HEK293 (cell line): ENCODE measurements at regions not wholly inside any gene's neighbourhood (a gene's known extent, or its start where the extent isn't known, plus 50 kb on each side); places are given as distances from the start of the nearest gene placed in this dataset.
A peak's percentile ranks its signal among the peaks of the same experiment; 100 is the strongest.

Experiments used
- CTCF ChIA-PET: fragments of 350-600 bp; formaldehyde crosslinking; extraction: SDS; loops from one replicate; lab custom pipeline; 2021; ENCODE audit warnings: antibody characterized with exemption; lab: Yijun Ruan, JAX
- POLR2A ChIA-PET: fragments of 300-600 bp; formaldehyde crosslinking; extraction: SDS; loops from one replicate; lab custom pipeline; 2020; ENCODE audit warnings: antibody characterized with exemption, inconsistent platforms; lab: Yijun Ruan, JAX
- H3K27ac ChIP-seq: fragments of 200-500 bp; sonication (Bioruptor generic); 2 replicates; pipeline ENCODE4 v1.5.1; 2014; ENCODE audit warnings: low read depth, low read length, control low read depth, inconsistent platforms; ENCODE audit errors: extremely low read depth
- H3K36me3 ChIP-seq, 2 experiments: fragments of 200-500 bp in 1 of 2; sonication (Bioruptor generic) in 1 of 2; 1 replicate in 1 of 2; 2 replicates in 1 of 2; pipeline ENCODE4 v1.5.1; 2014 to 2017; ENCODE audit warnings: inconsistent platforms in 2 of 2, low read length in 2 of 2; ENCODE audit not compliant: control insufficient read depth in 2 of 2, insufficient read depth in 1 of 2
- H3K4me1 ChIP-seq: fragments of 200-500 bp; sonication (Bioruptor generic); 2 replicates; pipeline ENCODE4 v1.5.1; 2014; ENCODE audit warnings: mild to moderate bottlenecking, low read length, inconsistent platforms; ENCODE audit not compliant: control insufficient read depth, insufficient read depth
- H3K4me3 ChIP-seq: 2 replicates; pipeline ENCODE4 v1.5.1; 2011; ENCODE audit warnings: low read depth, mild to moderate bottlenecking, control low read depth, low read length, moderate library complexity
- H3K9me3 ChIP-seq: fragments of 200-500 bp; sonication (Bioruptor generic); 2 replicates; pipeline ENCODE4 v1.5.1; 2014; ENCODE audit warnings: low read depth, low read length, inconsistent platforms; ENCODE audit not compliant: control insufficient read depth, insufficient read depth
- BCL11B ChIP-seq: fragments of 450-650 bp; formaldehyde crosslinking; IDR thresholded peaks from 2 replicates; pipeline ENCODE4 v1.5.1; 2016; ENCODE audit warnings: low read depth, missing biosample characterization, missing genetic modification characterization
- EGR2 ChIP-seq: fragments of 450-650 bp; formaldehyde crosslinking; IDR thresholded peaks from 2 replicates; pipeline ENCODE4 v1.5.1; 2016; ENCODE audit warnings: low read depth, missing biosample characterization, missing genetic modification characterization
- SP3 ChIP-seq: fragments of 450-650 bp; formaldehyde crosslinking; IDR thresholded peaks from 2 replicates; pipeline ENCODE4 v1.5.1; 2016; ENCODE audit warnings: missing biosample characterization, missing genetic modification characterization
- ZFP41 ChIP-seq: fragments of 450-650 bp; formaldehyde crosslinking; IDR thresholded peaks from 2 replicates; pipeline ENCODE4 v1.5.1; 2016; ENCODE audit warnings: missing biosample characterization, missing genetic modification characterization, borderline replicate concordance
- ZNF202 ChIP-seq: fragments of 450-650 bp; formaldehyde crosslinking; IDR thresholded peaks from 2 replicates; pipeline ENCODE4 v1.5.1; 2016; ENCODE audit warnings: missing biosample characterization, missing genetic modification characterization, borderline replicate concordance
- ZNF292 ChIP-seq: fragments of 450-650 bp; formaldehyde crosslinking; IDR thresholded peaks from 2 replicates; pipeline ENCODE4 v1.5.1; 2016; ENCODE audit warnings: low read depth, missing biosample characterization, missing genetic modification characterization, borderline replicate concordance
- ZNF350 ChIP-seq: fragments of 450-650 bp; formaldehyde crosslinking; IDR thresholded peaks from 2 replicates; pipeline ENCODE4 v1.5.0; 2017; ENCODE audit warnings: missing biosample characterization, mild to moderate bottlenecking, missing genetic modification characterization
- ZNF514 ChIP-seq: fragments of 450-650 bp; formaldehyde crosslinking; IDR thresholded peaks from 2 replicates; pipeline ENCODE4 v1.5.1; 2016; ENCODE audit warnings: missing biosample characterization, missing genetic modification characterization
- ZNF596 ChIP-seq: fragments of 450-650 bp; IDR thresholded peaks from 2 replicates; pipeline ENCODE4 v1.5.0; 2018; ENCODE audit warnings: missing biosample characterization, mild to moderate bottlenecking, missing genetic modification characterization, moderate library complexity
- ZNF654 ChIP-seq: fragments of 450-650 bp; formaldehyde crosslinking; IDR thresholded peaks from 2 replicates; pipeline ENCODE4 v1.5.1; 2016; ENCODE audit warnings: low read depth, missing biosample characterization, missing genetic modification characterization
- ZNF747 ChIP-seq: fragments of 450-650 bp; formaldehyde crosslinking; IDR thresholded peaks from 2 replicates; pipeline ENCODE4 v1.5.1; 2016; ENCODE audit warnings: missing biosample characterization, missing genetic modification characterization
- ZNF777 ChIP-seq: fragments of 450-650 bp; formaldehyde crosslinking; IDR thresholded peaks from 2 replicates; pipeline ENCODE4 v1.5.1; 2017; ENCODE audit warnings: missing biosample characterization, missing genetic modification characterization, borderline replicate concordance
- TF ChIP-seq, protein P1 (sequence below): fragments of 450-650 bp; formaldehyde crosslinking; IDR thresholded peaks from 2 replicates; pipeline ENCODE4 v1.5.1; 2016; ENCODE audit warnings: missing biosample characterization, missing genetic modification characterization
- TF ChIP-seq, protein P2 (sequence below): fragments of 450-650 bp; formaldehyde crosslinking; IDR thresholded peaks from 2 replicates; pipeline ENCODE4 v1.5.1; 2017; ENCODE audit warnings: missing biosample characterization, missing genetic modification characterization
- TF ChIP-seq, protein P3 (sequence below): fragments of 450-650 bp; formaldehyde crosslinking; IDR thresholded peaks from 2 replicates; pipeline ENCODE4 v1.5.1; 2016; ENCODE audit warnings: missing biosample characterization, missing genetic modification characterization
- TF ChIP-seq, protein P4 (sequence below): fragments of 450-650 bp; formaldehyde crosslinking; IDR thresholded peaks from 2 replicates; pipeline ENCODE4 v1.5.1; 2016; ENCODE audit warnings: missing biosample characterization, missing genetic modification characterization, borderline replicate concordance
- TF ChIP-seq, protein P5 (sequence below): fragments of 450-650 bp; formaldehyde crosslinking; IDR thresholded peaks from 2 replicates; pipeline ENCODE4 v1.5.1; 2016; ENCODE audit warnings: missing biosample characterization, missing genetic modification characterization

DNA sequence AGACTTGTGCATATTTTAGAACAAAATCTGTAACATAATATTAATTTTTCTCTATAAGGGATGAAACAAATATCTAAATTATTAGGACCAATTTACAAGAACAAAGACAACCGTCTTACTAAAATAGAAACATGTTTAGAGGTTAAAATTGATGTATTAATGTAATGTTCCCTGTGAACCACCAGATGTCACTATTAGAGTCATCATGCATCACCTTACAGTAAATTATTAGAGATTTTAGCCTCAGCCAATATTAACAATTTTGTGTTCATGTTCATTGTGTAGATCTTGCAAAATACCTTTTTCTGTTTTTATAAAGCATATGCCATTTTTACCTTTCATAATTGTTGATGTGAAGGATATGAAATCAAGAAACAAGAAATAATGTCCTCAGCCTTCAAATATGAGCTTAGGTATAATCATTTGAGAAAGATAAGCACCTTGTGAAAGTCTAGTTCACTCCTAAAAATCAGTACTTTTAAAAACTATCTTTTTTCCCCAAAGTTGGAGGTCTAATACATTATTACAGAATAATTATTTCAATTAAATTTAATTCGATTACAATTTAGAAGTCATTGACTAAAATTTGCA is 344.3 kb upstream of the KCNH7 start:
- H3K27ac ChIP-seq = no peak overlapping the region
- POLR2A ChIA-PET = no interaction called here
- no peaks in the 10 kb centered on the region for H3K36me3 ChIP-seq
- H3K4me1 ChIP-seq = no peaks in the 10 kb centered on the region
- TF ChIP-seq SP3 (tag by site-specific recombination) (no peak), ZNF654 (tag by site-specific recombination) (peak; percentile 33), EGR2 (tag by site-specific recombination) (no peak)
- TF ChIP-seq, protein P1, sequence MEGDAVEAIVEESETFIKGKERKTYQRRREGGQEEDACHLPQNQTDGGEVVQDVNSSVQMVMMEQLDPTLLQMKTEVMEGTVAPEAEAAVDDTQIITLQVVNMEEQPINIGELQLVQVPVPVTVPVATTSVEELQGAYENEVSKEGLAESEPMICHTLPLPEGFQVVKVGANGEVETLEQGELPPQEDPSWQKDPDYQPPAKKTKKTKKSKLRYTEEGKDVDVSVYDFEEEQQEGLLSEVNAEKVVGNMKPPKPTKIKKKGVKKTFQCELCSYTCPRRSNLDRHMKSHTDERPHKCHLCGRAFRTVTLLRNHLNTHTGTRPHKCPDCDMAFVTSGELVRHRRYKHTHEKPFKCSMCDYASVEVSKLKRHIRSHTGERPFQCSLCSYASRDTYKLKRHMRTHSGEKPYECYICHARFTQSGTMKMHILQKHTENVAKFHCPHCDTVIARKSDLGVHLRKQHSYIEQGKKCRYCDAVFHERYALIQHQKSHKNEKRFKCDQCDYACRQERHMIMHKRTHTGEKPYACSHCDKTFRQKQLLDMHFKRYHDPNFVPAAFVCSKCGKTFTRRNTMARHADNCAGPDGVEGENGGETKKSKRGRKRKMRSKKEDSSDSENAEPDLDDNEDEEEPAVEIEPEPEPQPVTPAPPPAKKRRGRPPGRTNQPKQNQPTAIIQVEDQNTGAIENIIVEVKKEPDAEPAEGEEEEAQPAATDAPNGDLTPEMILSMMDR = 0 out of 2 replicates have a peak, but pooled peaks have one; percentile 18
- TF ChIP-seq, all 188 proteins: peak for 2
- CTCF ChIA-PET = interaction anchor here (0.6 to 3.3 kb wide), 24 partner anchors 7 to 1631 kb away, joined by 3 to 49 read pairs (median 3); no protein-coding TSS in a partner anchor
- Histone ChIP-seq H3K9me3 (no peaks in the 10 kb centered on the region), H3K4me3 (no peak overlapping the region)

DNA sequence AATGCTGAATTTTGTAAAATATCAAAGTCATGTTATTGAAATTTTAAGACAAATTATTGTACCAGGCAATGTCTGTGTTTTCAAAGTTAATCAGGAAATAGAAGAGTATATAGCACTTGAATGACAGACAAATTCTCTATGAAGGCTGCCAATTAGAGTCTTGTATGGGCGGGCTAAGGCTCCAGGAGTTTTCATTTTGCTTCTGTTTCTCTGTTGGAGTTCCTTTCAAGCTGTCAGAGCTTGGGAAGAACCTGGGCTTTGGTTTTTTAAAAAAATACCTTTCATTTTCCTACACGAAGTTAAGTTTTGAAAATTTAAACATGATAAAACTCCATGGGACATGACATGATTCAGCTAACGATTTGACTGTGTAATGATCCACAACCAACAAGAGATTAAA is 339.0 kb upstream of the KCNH7 start:
- Histone ChIP-seq H3K36me3 (no peaks in the 10 kb centered on the region), H3K27ac (no peak overlapping the region), H3K4me3 (no peak overlapping the region), H3K9me3 (no peaks in the 10 kb centered on the region), H3K4me1 (no peaks in the 10 kb centered on the region)
- TF ChIP-seq ZNF514 (tag by site-specific recombination) (no peak), ZNF350 (tag by site-specific recombination) (no peak), ZNF747 (tag by site-specific recombination) (no peak), ZNF777 (tag by site-specific recombination) (no peak), ZNF596 (tag by site-specific recombination) (no peak), ZFP41 (tag by site-specific recombination) (no peak), ZNF202 (tag by site-specific recombination) (no peak), ZNF292 (tag by site-specific recombination) (no peak), BCL11B (no peak)
- TF ChIP-seq, protein P2, sequence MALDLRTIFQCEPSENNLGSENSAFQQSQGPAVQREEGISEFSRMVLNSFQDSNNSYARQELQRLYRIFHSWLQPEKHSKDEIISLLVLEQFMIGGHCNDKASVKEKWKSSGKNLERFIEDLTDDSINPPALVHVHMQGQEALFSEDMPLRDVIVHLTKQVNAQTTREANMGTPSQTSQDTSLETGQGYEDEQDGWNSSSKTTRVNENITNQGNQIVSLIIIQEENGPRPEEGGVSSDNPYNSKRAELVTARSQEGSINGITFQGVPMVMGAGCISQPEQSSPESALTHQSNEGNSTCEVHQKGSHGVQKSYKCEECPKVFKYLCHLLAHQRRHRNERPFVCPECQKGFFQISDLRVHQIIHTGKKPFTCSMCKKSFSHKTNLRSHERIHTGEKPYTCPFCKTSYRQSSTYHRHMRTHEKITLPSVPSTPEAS (tag by site-specific recombination) = no peak
- TF ChIP-seq, protein P3, sequence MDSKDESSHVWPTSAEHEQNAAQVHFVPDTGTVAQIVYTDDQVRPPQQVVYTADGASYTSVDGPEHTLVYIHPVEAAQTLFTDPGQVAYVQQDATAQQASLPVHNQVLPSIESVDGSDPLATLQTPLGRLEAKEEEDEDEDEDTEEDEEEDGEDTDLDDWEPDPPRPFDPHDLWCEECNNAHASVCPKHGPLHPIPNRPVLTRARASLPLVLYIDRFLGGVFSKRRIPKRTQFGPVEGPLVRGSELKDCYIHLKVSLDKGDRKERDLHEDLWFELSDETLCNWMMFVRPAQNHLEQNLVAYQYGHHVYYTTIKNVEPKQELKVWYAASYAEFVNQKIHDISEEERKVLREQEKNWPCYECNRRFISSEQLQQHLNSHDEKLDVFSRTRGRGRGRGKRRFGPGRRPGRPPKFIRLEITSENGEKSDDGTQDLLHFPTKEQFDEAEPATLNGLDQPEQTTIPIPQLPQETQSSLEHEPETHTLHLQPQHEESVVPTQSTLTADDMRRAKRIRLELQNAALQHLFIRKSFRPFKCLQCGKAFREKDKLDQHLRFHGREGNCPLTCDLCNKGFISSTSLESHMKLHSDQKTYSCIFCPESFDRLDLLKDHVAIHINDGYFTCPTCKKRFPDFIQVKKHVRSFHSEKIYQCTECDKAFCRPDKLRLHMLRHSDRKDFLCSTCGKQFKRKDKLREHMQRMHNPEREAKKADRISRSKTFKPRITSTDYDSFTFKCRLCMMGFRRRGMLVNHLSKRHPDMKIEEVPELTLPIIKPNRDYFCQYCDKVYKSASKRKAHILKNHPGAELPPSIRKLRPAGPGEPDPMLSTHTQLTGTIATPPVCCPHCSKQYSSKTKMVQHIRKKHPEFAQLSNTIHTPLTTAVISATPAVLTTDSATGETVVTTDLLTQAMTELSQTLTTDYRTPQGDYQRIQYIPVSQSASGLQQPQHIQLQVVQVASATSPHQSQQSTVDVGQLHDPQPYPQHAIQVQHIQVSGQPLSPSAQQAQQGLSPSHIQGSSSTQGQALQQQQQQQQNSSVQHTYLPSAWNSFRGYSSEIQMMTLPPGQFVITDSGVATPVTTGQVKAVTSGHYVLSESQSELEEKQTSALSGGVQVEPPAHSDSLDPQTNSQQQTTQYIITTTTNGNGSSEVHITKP (tag by site-specific recombination) = no peak
- TF ChIP-seq, protein P4, sequence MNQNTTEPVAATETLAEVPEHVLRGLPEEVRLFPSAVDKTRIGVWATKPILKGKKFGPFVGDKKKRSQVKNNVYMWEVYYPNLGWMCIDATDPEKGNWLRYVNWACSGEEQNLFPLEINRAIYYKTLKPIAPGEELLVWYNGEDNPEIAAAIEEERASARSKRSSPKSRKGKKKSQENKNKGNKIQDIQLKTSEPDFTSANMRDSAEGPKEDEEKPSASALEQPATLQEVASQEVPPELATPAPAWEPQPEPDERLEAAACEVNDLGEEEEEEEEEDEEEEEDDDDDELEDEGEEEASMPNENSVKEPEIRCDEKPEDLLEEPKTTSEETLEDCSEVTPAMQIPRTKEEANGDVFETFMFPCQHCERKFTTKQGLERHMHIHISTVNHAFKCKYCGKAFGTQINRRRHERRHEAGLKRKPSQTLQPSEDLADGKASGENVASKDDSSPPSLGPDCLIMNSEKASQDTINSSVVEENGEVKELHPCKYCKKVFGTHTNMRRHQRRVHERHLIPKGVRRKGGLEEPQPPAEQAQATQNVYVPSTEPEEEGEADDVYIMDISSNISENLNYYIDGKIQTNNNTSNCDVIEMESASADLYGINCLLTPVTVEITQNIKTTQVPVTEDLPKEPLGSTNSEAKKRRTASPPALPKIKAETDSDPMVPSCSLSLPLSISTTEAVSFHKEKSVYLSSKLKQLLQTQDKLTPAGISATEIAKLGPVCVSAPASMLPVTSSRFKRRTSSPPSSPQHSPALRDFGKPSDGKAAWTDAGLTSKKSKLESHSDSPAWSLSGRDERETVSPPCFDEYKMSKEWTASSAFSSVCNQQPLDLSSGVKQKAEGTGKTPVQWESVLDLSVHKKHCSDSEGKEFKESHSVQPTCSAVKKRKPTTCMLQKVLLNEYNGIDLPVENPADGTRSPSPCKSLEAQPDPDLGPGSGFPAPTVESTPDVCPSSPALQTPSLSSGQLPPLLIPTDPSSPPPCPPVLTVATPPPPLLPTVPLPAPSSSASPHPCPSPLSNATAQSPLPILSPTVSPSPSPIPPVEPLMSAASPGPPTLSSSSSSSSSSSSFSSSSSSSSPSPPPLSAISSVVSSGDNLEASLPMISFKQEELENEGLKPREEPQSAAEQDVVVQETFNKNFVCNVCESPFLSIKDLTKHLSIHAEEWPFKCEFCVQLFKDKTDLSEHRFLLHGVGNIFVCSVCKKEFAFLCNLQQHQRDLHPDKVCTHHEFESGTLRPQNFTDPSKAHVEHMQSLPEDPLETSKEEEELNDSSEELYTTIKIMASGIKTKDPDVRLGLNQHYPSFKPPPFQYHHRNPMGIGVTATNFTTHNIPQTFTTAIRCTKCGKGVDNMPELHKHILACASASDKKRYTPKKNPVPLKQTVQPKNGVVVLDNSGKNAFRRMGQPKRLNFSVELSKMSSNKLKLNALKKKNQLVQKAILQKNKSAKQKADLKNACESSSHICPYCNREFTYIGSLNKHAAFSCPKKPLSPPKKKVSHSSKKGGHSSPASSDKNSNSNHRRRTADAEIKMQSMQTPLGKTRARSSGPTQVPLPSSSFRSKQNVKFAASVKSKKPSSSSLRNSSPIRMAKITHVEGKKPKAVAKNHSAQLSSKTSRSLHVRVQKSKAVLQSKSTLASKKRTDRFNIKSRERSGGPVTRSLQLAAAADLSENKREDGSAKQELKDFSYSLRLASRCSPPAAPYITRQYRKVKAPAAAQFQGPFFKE (tag by site-specific recombination) = no peak
- TF ChIP-seq, protein P5, sequence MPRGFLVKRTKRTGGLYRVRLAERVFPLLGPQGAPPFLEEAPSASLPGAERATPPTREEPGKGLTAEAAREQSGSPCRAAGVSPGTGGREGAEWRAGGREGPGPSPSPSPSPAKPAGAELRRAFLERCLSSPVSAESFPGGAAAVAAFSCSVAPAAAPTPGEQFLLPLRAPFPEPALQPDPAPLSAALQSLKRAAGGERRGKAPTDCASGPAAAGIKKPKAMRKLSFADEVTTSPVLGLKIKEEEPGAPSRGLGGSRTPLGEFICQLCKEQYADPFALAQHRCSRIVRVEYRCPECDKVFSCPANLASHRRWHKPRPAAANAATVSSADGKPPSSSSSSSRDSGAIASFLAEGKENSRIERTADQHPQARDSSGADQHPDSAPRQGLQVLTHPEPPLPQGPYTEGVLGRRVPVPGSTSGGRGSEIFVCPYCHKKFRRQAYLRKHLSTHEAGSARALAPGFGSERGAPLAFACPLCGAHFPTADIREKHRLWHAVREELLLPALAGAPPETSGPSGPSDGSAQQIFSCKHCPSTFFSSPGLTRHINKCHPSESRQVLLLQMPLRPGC = no peak
- CTCF ChIA-PET = no interaction called here
- POLR2A ChIA-PET = interaction anchor here (0.6 kb wide), 1 partner anchor 964 kb away, joined by 6 read pairs; no protein-coding TSS in a partner anchor
